Pons (tissue), 1 donor: ENCODE measurements at regions not wholly inside any gene's neighbourhood (a gene's known extent, or its start where the extent isn't known, plus 50 kb on each side); places are given as distances from the start of the nearest gene placed in this dataset.

ENCODE experiments used
- DNase-seq: peaks from one replicate; pipeline ENCODE4 v3.0.0-alpha.2; 2016; ENCODE audit warnings: low spot score

- peak; percentile 76 for DNase-seq
Measured at GRCh38 chr3:171956181-171956683, 83.1 kb upstream of the FNDC3B start.

- DNase-seq: no peak
Measured at GRCh38 chr3:171956705-171957104, 82.7 kb upstream of the FNDC3B start.

GRCh38 chr3:171959532-171960089 is 79.8 kb upstream of the FNDC3B start:
- DNase-seq: no peak

- DNase-seq: no peak
Measured at GRCh38 chr3:171960159-171960558, 79.2 kb upstream of the FNDC3B start.

- DNase-seq: no peak
Measured at GRCh38 chr3:171962137-171962720, 77.1 kb upstream of the FNDC3B start.

DNA sequence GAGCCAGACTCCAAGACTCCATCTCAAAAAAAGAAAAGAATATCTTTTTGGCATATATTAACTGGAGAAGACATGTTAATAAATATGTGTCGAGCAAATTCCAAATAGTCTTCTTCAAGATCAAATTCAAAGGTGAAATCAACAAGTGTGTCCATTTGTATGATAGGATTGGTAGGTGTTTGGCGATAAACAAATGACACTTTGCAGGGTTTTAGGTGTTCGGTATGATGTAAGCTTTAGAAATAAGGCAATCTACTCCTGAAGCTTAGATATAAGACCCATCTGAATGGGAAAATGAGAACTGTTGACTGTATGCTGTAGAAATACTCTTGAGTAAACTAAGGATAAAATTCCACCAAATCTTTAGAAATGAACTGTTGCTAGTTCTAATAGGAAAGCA is 75.8 kb upstream of the FNDC3B start:
- no peak for DNase-seq

GRCh38 chr3:171965067-171965712 is 74.2 kb upstream of the FNDC3B start:
- no peak for DNase-seq

DNA sequence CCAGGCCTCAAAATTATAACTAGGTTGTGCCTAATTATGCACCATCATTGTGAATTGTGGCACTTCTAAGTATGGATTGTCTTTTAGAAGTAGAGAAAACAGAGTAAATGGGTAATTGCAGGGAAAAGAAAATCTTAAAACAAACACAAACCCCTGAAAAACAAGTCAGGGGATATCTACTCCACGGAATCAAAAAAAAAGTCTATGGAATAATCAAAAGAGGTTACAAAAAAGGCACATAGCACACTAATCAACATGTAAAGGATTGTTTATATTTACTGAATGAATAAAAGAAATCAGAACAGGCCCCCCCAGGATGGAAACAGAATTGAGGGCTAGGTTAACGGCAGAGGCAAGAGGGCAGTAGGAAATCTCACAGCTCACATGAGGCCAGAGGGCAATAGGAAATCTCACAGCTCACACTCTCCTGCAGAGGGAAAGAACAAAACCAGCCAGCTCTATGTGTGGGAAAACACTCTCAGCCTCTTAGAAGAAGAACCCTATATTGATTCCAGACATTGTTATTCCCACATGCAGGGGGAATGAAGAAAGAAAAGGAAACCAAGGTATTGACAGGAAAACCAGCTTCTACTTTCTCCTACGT is 72.7 kb upstream of the FNDC3B start:
- DNase-seq: no peak

GRCh38 chr3:171967137-171967783 is 72.1 kb upstream of the FNDC3B start:
- peak; percentile 53 for DNase-seq

- DNase-seq: no peak
Measured at GRCh38 chr3:171967932-171968678, 71.3 kb upstream of the FNDC3B start.

- DNase-seq: no peak
Measured at GRCh38 chr3:171970301-171970788, 69.0 kb upstream of the FNDC3B start.

- no peak for DNase-seq
Measured at GRCh38 chr3:171971919-171972514, 67.4 kb upstream of the FNDC3B start.

DNA sequence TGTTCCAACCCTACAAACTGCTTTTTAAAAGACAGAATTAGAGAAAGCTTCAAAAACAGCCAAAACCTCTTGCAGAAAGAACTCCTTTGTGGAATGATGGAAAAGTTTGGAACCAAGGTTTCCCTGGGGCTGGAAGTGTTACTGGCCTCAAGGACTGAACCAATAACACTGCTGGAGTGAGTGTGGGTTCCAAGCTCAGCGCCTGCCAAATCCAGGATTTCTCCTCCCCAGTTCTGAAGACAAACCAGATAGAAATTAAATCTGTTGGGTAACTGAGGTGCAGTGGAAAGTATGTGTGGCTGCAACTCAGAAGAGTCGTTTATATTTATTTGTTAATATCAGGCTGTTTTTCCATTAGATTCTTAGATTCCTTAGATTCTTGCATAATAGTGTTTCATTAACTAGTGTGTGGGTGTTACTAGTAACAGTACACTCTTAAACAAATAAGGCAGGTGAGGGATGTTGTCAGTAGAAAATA is 66.5 kb upstream of the FNDC3B start:
- DNase-seq: no peak

- peak; percentile 31 for DNase-seq
Measured at GRCh38 chr3:171974986-171975837, 64.2 kb upstream of the FNDC3B start.

GRCh38 chr3:171976526-171976925 is 62.9 kb upstream of the FNDC3B start:
- no peak for DNase-seq

DNA sequence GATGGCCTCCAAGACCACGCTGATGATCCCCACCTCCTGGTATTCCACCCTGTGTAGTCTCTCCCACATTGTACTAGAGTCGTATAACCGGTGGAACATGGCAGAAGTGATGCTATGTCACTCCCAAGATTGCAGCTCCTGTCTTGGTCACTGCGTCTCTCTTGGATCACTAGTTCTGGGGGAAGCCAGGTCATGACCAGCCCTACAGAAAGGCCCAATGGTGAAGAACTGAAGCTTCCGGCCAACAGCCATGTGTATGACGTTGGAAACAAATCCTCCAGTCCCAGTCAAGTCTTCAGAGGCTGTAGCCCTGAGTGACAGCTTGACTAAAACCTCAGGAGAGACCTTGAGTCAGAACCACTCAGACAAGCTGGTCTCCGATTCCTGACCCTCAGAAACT is 61.9 kb upstream of the FNDC3B start:
- DNase-seq: no peak

GRCh38 chr3:171977860-171978259 is 61.5 kb upstream of the FNDC3B start:
- DNase-seq: peak; percentile 62

- DNase-seq: no peak
Measured at GRCh38 chr3:171978390-171978789, 61.0 kb upstream of the FNDC3B start.

- no peak for DNase-seq
Measured at GRCh38 chr3:171979081-171979480, 60.3 kb upstream of the FNDC3B start.

- DNase-seq: no peak
Measured at GRCh38 chr3:171980578-171981270, 58.7 kb upstream of the FNDC3B start.
